ENCODE measurements at regions not wholly inside any gene's neighbourhood (a gene's known extent, or its start where the extent isn't known, plus 50 kb on each side); places are given as distances from the start of the nearest gene placed in this dataset.

- H3K9ac ChIP-seq (ENCODE audit: low read length): no peak overlapping the region
- H3K36me3 ChIP-seq (ENCODE audit: control insufficient read depth, insufficient read depth, low read length): no peaks in the 10 kb centered on the region
- no peaks in the 10 kb centered on the region for H3K27me3 ChIP-seq (ENCODE audit: control insufficient read depth, insufficient read depth, low read length)
- no peaks in the 10 kb centered on the region for H3K9me3 ChIP-seq (ENCODE audit: control insufficient read depth, insufficient read depth, low read depth, low read length)
- no peak overlapping the region for H3K27ac ChIP-seq (ENCODE audit: low read depth, low read length)
- no peak overlapping the region for H3K4me3 ChIP-seq (ENCODE audit: low read depth, low read length)
- no peaks in the 10 kb centered on the region for H3K4me1 ChIP-seq (ENCODE audit: control insufficient read depth, insufficient read depth, low read length)
Observed at GRCh38 chr4:24060932-24061331, 171.1 kb upstream of the PPARGC1A start.

DNA sequence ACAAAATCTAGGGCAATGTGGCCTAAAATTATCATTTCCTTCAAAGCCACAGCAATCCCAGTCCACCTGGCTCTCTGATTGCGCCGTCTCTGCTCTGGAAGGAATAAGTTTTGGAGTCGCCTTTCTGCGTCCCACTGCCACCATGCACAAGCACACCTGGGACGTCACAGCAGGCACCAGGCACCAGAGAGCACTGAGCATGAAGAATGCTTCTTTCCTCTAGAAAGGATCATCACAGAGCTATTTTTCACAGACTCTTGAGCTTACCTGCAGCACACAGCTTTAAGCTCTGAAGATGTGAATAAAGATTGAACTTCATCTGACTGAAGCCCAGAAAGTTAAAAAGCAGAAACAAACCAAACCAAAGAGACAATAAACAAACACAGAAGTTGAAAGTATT, 170.0 kb upstream of the PPARGC1A start:
- Histone ChIP-seq H3K27ac (ENCODE audit: low read depth, low read length) (no peak overlapping the region), H3K36me3 (ENCODE audit: control insufficient read depth, insufficient read depth, low read length) (no peaks in the 10 kb centered on the region), H3K9me3 (ENCODE audit: control insufficient read depth, insufficient read depth, low read depth, low read length) (no peaks in the 10 kb centered on the region), H3K27me3 (ENCODE audit: control insufficient read depth, insufficient read depth, low read length) (no peaks in the 10 kb centered on the region), H3K4me1 (ENCODE audit: control insufficient read depth, insufficient read depth, low read length) (no peaks in the 10 kb centered on the region), H3K9ac (ENCODE audit: low read length) (no peak overlapping the region), H3K4me3 (ENCODE audit: low read depth, low read length) (no peak overlapping the region)

DNA sequence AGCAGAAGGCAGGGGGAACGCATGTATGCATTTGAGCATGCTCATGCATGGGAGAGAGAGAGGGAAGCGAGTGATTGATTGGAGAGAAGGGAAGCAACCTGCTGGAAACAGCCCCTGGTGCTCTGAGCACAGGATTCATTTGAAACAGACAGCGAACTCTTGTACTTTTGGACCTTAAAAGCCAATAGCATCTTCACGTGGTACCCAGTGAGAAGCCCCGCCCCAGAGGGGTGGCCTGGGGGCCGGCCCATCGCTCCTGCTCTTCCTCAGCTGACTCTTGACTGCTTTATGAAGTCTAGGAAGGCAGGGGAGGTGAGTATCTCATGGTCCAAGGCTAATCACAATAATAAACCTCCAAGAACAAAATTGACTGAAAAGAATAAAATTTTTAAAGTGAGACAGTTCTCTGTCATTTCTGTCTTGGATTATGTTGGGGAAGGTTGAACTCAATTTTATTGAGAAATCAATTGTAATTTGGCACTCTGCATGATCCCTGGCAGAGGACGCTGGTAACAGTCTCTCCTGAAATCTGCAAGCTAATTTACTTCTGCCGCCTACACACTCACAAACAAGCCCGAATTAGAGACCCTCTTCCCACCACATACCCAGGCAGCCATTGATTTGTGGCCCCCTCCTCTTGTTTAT, 168.2 kb upstream of the PPARGC1A start:
- H3K9ac ChIP-seq (ENCODE audit: low read length): no peak overlapping the region
- no peak overlapping the region for H3K27ac ChIP-seq (ENCODE audit: low read depth, low read length)
- no peak overlapping the region for H3K4me3 ChIP-seq (ENCODE audit: low read depth, low read length)
- no peaks in the 10 kb centered on the region for H3K36me3 ChIP-seq (ENCODE audit: control insufficient read depth, insufficient read depth, low read length)
- no peaks in the 10 kb centered on the region for H3K27me3 ChIP-seq (ENCODE audit: control insufficient read depth, insufficient read depth, low read length)
- no peaks in the 10 kb centered on the region for H3K9me3 ChIP-seq (ENCODE audit: control insufficient read depth, insufficient read depth, low read depth, low read length)
- no peaks in the 10 kb centered on the region for H3K4me1 ChIP-seq (ENCODE audit: control insufficient read depth, insufficient read depth, low read length)

- no peaks in the 10 kb centered on the region for H3K27me3 ChIP-seq (ENCODE audit: control insufficient read depth, insufficient read depth, low read length)
- H3K36me3 ChIP-seq (ENCODE audit: control insufficient read depth, insufficient read depth, low read length): no peaks in the 10 kb centered on the region
- no peaks in the 10 kb centered on the region for H3K9me3 ChIP-seq (ENCODE audit: control insufficient read depth, insufficient read depth, low read depth, low read length)
- H3K9ac ChIP-seq (ENCODE audit: low read length): no peak overlapping the region
- no peak overlapping the region for H3K27ac ChIP-seq (ENCODE audit: low read depth, low read length)
- no peak overlapping the region for H3K4me3 ChIP-seq (ENCODE audit: low read depth, low read length)
- H3K4me1 ChIP-seq (ENCODE audit: control insufficient read depth, insufficient read depth, low read length): no peaks in the 10 kb centered on the region
Observed at GRCh38 chr4:24056289-24056688, 166.4 kb upstream of the PPARGC1A start.

DNA sequence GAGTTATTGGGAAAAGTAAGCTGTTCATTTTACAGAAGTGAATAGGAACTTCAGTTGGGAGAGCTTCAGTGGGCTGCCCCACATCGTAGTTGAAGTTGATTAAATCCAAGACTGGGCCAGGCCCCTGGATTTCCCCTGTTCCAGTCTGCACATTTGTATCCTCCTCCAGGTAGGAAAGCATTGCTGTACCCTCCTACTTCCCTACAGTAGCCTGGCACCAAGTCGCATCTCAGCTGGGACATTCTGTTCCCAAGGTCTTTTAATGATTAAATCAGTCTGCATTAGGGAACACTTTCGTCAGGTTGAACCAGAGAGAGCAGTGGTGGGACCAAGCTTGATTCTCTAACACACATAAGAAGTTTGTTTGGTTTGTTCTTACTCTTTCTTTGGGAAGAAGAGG, 165.8 kb upstream of the PPARGC1A start:
- no peaks in the 10 kb centered on the region for H3K36me3 ChIP-seq (ENCODE audit: control insufficient read depth, insufficient read depth, low read length)
- H3K9me3 ChIP-seq (ENCODE audit: control insufficient read depth, insufficient read depth, low read depth, low read length): no peaks in the 10 kb centered on the region
- H3K27ac ChIP-seq (ENCODE audit: low read depth, low read length): no peak overlapping the region
- H3K9ac ChIP-seq (ENCODE audit: low read length): no peak overlapping the region
- H3K27me3 ChIP-seq (ENCODE audit: control insufficient read depth, insufficient read depth, low read length): no peaks in the 10 kb centered on the region
- no peak overlapping the region for H3K4me3 ChIP-seq (ENCODE audit: low read depth, low read length)
- H3K4me1 ChIP-seq (ENCODE audit: control insufficient read depth, insufficient read depth, low read length): no peaks in the 10 kb centered on the region

DNA sequence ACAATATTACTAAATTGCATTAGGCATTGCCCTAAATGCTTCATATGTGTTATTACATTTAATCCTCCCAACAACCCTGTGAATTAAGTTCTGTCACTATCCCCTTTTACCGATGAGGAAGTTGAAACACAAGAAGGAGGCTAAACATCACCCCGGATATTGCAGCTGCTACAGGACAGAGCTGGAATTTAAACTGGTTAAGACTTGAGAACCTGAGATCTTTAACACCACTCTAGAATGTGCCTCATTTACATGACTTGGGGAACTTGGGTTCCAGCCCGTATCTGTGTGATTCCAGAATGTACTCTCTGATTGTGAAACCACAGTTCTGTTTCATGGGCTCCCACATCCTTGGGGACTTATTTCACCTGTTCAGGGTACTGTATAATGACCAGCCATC, 165.1 kb upstream of the PPARGC1A start:
- no peaks in the 10 kb centered on the region for H3K27me3 ChIP-seq (ENCODE audit: control insufficient read depth, insufficient read depth, low read length)
- no peak overlapping the region for H3K4me3 ChIP-seq (ENCODE audit: low read depth, low read length)
- no peaks in the 10 kb centered on the region for H3K9me3 ChIP-seq (ENCODE audit: control insufficient read depth, insufficient read depth, low read depth, low read length)
- H3K36me3 ChIP-seq (ENCODE audit: control insufficient read depth, insufficient read depth, low read length): no peaks in the 10 kb centered on the region
- H3K4me1 ChIP-seq (ENCODE audit: control insufficient read depth, insufficient read depth, low read length): no peaks in the 10 kb centered on the region
- H3K9ac ChIP-seq (ENCODE audit: low read length): no peak overlapping the region
- no peak overlapping the region for H3K27ac ChIP-seq (ENCODE audit: low read depth, low read length)

- no peaks in the 10 kb centered on the region for H3K27me3 ChIP-seq (ENCODE audit: control insufficient read depth, insufficient read depth, low read length)
- H3K9ac ChIP-seq (ENCODE audit: low read length): no peak overlapping the region
- H3K4me3 ChIP-seq (ENCODE audit: low read depth, low read length): no peak overlapping the region
- H3K27ac ChIP-seq (ENCODE audit: low read depth, low read length): no peak overlapping the region
- no peaks in the 10 kb centered on the region for H3K4me1 ChIP-seq (ENCODE audit: control insufficient read depth, insufficient read depth, low read length)
- no peaks in the 10 kb centered on the region for H3K9me3 ChIP-seq (ENCODE audit: control insufficient read depth, insufficient read depth, low read depth, low read length)
- H3K36me3 ChIP-seq (ENCODE audit: control insufficient read depth, insufficient read depth, low read length): no peaks in the 10 kb centered on the region
Observed at GRCh38 chr4:24053934-24054333, 164.1 kb upstream of the PPARGC1A start.

DNA sequence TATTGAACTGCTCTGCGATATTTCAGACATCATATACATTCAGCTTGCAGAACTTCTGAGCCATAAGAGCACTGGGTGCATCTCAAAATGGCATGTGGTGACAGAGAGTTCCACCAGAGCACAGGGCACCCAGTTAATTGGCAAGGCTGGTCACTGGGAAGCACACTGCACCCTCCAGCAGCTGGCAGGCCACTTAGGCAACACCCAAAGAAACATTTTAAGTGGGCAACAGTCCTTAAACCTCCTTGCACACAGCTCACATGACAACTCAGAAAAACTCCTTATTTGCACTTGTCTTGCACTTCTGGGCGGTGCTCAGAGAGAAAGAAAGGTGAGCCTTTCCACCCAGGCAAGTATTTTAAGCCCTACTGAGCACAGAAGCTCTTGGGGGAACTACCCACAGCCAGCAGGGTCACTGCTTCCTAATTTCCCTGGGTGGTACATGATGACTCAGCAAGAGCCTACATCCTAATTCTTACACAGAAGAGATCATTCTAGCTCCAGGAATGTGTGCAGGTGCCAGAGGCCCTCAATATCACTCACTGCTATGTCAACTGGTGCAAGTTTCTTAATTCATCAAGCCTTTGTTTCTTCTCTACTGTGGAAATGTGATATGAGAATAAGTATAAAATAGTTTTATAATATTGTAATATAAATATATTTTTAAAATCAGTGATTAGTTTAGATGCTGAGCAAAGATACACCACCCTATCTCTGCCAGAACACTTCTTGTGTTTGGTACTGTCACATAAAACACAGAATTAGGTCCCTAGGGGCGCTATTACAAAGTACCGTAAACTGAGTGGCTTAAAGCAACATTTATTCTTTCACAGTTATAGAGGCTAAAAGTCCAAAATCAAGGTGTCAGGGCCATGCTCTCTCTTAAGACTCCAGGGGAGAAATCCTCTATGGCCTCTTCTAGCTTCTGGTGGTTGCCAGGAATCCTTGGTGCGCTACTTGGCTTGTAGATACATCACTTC, 155.1 kb upstream of the PPARGC1A start:
- no peak overlapping the region for H3K4me3 ChIP-seq (ENCODE audit: low read depth, low read length)
- no peaks in the 10 kb centered on the region for H3K36me3 ChIP-seq (ENCODE audit: control insufficient read depth, insufficient read depth, low read length)
- H3K27me3 ChIP-seq (ENCODE audit: control insufficient read depth, insufficient read depth, low read length): no peaks in the 10 kb centered on the region
- no peak overlapping the region for H3K27ac ChIP-seq (ENCODE audit: low read depth, low read length)
- no peaks in the 10 kb centered on the region for H3K4me1 ChIP-seq (ENCODE audit: control insufficient read depth, insufficient read depth, low read length)
- no peaks in the 10 kb centered on the region for H3K9me3 ChIP-seq (ENCODE audit: control insufficient read depth, insufficient read depth, low read depth, low read length)
- H3K9ac ChIP-seq (ENCODE audit: low read length): no peak overlapping the region

DNA sequence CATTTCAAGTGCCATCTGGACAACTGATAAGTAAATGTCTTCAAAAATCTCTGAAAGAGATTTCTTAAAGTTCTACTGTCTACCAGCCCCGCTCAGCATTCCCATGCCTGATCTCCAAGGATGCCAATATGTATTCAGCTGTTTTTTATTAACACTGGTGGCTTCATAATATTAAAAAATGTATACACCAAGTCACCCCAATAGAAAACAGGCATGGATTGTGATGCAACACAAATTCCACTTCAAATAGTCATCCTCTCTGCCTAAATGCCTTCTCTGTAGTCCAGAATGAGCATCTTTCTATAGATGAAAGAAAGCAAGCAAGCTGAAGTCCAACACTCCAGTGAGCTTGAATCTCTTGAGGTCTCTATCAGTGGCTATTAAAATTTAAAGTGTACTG, 152.2 kb upstream of the PPARGC1A start:
- Histone ChIP-seq H3K4me1 (ENCODE audit: control insufficient read depth, insufficient read depth, low read length) (no peaks in the 10 kb centered on the region), H3K9ac (ENCODE audit: low read length) (no peak overlapping the region), H3K27me3 (ENCODE audit: control insufficient read depth, insufficient read depth, low read length) (no peaks in the 10 kb centered on the region), H3K4me3 (ENCODE audit: low read depth, low read length) (no peak overlapping the region), H3K36me3 (ENCODE audit: control insufficient read depth, insufficient read depth, low read length) (no peaks in the 10 kb centered on the region), H3K9me3 (ENCODE audit: control insufficient read depth, insufficient read depth, low read depth, low read length) (no peaks in the 10 kb centered on the region), H3K27ac (ENCODE audit: low read depth, low read length) (no peak overlapping the region)

DNA sequence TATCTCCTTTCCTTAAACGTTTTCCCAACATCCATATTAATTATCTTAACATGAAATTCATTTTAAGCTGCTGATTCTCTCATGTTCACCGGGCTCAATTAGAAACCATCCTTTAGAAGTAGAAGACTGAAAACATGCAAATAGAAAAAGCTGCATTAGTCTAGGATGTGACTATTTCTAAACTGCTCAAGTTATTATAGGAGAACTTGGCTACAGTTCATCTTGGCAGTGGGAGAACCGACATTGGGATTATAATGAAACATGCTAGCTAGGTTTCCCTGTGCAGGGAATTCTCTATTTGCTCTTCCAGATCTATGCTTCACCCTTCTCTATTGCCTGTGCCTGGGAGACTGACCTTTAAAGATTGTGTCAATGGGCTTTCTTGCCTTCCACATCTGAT, 151.0 kb upstream of the PPARGC1A start:
- Histone ChIP-seq H3K4me3 (ENCODE audit: low read depth, low read length) (no peak overlapping the region), H3K9ac (ENCODE audit: low read length) (no peak overlapping the region), H3K9me3 (ENCODE audit: control insufficient read depth, insufficient read depth, low read depth, low read length) (no peaks in the 10 kb centered on the region), H3K4me1 (ENCODE audit: control insufficient read depth, insufficient read depth, low read length) (no peaks in the 10 kb centered on the region), H3K36me3 (ENCODE audit: control insufficient read depth, insufficient read depth, low read length) (no peaks in the 10 kb centered on the region), H3K27me3 (ENCODE audit: control insufficient read depth, insufficient read depth, low read length) (no peaks in the 10 kb centered on the region), H3K27ac (ENCODE audit: low read depth, low read length) (no peak overlapping the region)

GRCh38 chr4:24033626-24034025, 143.8 kb upstream of the PPARGC1A start:
- Histone ChIP-seq H3K36me3 (ENCODE audit: control insufficient read depth, insufficient read depth, low read length) (no peaks in the 10 kb centered on the region), H3K27ac (ENCODE audit: low read depth, low read length) (no peak overlapping the region), H3K9ac (ENCODE audit: low read length) (no peak overlapping the region), H3K4me1 (ENCODE audit: control insufficient read depth, insufficient read depth, low read length) (peaks cover 12% of the 10 kb centered on the region), H3K9me3 (ENCODE audit: control insufficient read depth, insufficient read depth, low read depth, low read length) (no peaks in the 10 kb centered on the region), H3K4me3 (ENCODE audit: low read depth, low read length) (no peak overlapping the region), H3K27me3 (ENCODE audit: control insufficient read depth, insufficient read depth, low read length) (no peaks in the 10 kb centered on the region)

All from HUES6 (cell line).